ENCODE measurements at regions not wholly inside any gene's neighbourhood (a gene's known extent, or its start where the extent isn't known, plus 50 kb on each side); places are given as distances from the start of the nearest gene placed in this dataset.
"Not testable (repeated sequence)": the region's sequence is repeated elsewhere in the genome, so short reads cannot be mapped to it uniquely, and the experiment has no call there.

DNA sequence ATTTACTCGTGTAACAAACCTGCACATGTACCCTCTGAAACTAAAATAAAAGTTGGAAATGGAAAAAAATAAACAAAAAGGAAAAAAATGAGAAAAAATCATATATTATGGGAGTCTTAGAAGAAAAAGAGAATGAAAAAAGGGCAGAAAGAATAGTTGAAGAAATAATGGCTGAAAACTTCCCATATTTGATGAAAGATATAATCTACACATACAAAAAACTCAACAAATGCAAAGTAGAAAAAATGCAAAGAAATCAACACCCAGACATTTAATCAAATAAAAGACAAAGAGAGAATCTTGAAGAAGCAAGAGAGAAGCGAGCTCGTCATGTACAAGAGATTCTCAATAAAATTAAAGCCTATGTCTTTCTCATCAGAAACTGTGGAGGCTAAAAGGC lies 73.8 kb downstream of the SLC25A46 start:
- H3K27ac ChIP-seq = no peak overlapping the region
- no peak for TF ChIP-seq ZFX (IDR thresholded peaks at IDR 0.05)
- TF ChIP-seq, protein P1, sequence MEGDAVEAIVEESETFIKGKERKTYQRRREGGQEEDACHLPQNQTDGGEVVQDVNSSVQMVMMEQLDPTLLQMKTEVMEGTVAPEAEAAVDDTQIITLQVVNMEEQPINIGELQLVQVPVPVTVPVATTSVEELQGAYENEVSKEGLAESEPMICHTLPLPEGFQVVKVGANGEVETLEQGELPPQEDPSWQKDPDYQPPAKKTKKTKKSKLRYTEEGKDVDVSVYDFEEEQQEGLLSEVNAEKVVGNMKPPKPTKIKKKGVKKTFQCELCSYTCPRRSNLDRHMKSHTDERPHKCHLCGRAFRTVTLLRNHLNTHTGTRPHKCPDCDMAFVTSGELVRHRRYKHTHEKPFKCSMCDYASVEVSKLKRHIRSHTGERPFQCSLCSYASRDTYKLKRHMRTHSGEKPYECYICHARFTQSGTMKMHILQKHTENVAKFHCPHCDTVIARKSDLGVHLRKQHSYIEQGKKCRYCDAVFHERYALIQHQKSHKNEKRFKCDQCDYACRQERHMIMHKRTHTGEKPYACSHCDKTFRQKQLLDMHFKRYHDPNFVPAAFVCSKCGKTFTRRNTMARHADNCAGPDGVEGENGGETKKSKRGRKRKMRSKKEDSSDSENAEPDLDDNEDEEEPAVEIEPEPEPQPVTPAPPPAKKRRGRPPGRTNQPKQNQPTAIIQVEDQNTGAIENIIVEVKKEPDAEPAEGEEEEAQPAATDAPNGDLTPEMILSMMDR (conservative IDR thresholded peaks at IDR 0.05) = no peak

DNA sequence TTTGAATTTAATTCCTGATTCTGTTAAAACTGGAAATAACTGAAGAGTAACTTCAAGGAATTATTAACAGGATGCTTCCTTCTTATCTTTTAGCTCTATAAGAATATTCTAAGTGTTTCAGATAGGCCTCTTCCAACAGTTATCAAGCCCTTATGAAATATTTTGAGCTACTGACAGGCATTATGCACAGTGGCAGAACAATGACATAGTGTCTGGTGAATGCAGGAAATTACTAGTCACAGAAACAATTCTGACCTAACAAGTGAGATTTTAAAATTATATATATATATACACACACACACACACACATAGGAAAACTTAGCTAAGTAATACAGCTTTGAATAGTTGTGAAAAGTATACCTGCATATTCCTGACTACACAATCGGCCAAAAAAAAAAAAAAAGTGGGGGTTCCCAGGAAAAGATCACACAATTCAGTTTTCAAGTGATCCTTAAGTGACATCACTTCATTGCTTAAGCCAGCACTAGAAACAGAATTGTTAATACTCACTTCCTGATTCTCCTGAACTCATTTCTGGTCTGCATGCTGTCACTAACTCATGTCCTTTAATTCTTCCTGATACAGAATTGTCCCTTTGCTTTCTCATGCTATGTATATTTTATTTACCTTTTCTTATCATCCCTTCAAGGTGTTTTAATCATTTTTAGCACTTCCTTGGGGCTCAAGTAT lies 77.3 kb downstream of the SLC25A46 start:
- no peak overlapping the region for H3K27ac ChIP-seq
- TF ChIP-seq ZFX (IDR thresholded peaks at IDR 0.05) = no peak
- TF ChIP-seq, protein P1 (conservative IDR thresholded peaks at IDR 0.05) = no peak

DNA sequence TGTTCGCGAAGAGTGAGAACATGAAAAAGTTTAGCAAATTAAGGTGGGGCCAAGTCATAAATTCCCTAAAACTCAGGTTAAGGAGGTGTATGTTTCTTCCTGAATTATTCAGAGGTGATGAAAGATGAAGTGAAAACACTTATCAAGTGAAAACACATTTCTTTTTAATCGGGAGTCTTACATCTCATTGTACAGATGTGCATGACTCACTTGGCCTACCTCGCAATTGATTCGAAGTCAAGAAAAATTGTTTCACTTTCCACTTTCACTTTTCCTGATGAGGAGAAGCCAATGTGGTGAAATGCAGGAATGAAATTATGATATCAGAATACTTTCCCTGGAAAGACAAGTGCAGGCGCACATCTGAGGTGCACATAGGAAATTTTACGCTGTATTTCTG lies 78.7 kb downstream of the SLC25A46 start:
- TF ChIP-seq, protein P1 (conservative IDR thresholded peaks at IDR 0.05) = no peak
- no peak for TF ChIP-seq ZFX (IDR thresholded peaks at IDR 0.05)
- no peak overlapping the region for H3K27ac ChIP-seq

DNA sequence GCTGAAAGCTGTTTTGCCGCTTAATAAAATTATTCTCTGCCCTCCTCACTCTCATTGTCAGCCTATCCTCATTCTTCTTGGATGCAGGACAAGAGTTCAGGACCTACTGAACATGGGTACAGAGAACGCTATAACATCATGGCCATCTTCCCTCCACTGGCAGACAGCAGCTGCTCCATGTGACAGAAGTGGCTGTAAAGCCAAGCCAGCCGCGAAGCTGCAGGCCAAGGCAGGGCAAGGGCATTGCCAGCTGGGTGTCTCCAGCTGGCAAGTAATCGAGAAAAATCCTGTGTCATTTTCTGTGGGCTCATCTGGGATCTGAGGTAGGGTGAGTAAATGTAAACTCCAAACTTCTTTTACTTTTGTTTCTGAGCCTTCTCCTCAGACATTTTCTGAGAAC lies 84.8 kb downstream of the SLC25A46 start:
- TF ChIP-seq, protein P1 (conservative IDR thresholded peaks at IDR 0.05) = no peak
- TF ChIP-seq ZFX (IDR thresholded peaks at IDR 0.05) = no peak
- no peak overlapping the region for H3K27ac ChIP-seq

DNA sequence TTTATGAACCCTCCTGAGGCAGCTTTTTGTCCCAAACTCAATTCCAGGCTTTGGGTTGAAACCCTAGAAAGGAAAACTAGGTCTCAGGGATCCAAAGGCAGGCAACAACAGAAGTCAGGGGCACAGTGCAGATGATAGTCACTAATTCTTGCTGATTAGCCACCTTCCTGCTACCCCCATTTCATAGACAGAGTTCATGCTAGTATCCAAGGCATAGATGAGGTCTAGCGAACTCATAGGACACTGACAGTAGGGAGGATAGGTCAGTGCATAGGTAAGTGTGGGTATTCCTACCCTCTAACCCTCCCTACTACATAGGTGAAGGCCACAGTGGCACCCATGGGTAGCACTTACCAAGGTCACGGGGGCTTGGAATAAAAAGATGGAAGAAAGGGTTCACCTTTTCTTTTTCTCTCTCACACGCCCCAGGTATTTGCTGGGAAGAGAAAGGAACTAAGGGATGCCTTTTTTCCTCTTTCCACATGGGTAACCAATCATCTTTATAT lies 86.2 kb downstream of the SLC25A46 start:
- H3K27ac ChIP-seq = no peak overlapping the region
- no peak for TF ChIP-seq ZFX (IDR thresholded peaks at IDR 0.05)
- TF ChIP-seq, protein P1 (conservative IDR thresholded peaks at IDR 0.05) = no peak

DNA sequence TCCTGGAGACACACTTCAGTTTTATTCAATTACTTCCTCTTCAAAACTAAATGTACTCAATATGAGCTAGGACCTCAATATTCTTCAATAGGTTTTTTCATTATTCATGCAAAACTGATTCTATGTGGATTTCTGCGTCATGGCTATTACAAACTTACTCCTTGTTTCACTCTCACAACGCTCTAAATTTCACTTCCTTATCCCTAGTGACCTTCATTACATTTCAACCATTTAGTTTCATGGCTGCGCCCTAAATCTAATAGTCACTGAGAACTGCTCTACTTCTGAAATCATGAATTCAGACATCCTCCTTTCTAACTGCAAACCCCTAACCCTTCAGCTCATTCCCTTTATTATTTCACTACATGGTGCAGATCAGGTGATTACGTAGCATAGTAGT lies 93.9 kb downstream of the SLC25A46 start:
- TF ChIP-seq ZFX (IDR thresholded peaks at IDR 0.05) = no peak
- TF ChIP-seq, protein P1 (conservative IDR thresholded peaks at IDR 0.05) = no peak

DNA sequence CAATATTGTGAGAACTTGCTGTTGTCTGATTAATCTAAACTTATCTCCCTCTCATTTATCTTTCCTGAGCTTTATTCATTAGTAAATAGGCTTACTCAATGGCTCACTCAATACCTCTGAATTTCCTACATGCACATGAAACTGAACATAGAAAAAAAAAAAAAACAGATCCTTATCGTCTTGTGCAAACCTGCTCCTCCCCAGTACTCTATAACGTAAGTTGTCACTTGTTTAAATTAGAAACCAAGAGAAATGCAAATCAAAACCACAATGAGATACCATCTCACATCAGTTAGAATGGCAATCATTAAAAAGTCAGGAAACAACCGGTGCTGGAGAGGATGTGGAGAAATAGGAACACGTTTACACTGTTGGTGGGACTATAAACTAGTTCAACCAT lies 96.1 kb downstream of the SLC25A46 start:
- not testable (repeated sequence) for H3K27ac ChIP-seq

More for the DNA sequence above, 93.9 kb downstream of the SLC25A46 start:
- H3K27ac ChIP-seq = no peak overlapping the region

DNA sequence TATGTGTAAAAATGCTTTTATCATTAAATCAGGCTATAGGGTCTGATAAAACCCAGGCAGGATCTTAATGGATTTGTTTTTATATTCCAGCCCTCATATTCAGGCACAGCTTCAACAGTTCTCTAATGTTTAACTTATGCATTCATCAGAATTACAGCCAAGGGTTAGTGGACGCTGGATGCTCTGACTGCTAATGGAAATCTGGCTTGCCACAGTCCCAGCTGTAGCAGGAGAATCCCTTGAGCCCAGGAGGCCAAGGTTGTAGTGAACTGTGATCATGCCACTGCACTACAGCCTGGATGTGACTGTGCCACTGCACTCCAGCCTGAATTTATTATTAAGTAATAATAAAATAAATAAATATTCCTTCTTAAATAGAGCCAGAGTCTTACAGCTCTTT lies 98.0 kb downstream of the SLC25A46 start:
- TF ChIP-seq, protein P1 (conservative IDR thresholded peaks at IDR 0.05) = no peak
- TF ChIP-seq ZFX (IDR thresholded peaks at IDR 0.05) = no peak
- H3K27ac ChIP-seq = no peak overlapping the region

DNA sequence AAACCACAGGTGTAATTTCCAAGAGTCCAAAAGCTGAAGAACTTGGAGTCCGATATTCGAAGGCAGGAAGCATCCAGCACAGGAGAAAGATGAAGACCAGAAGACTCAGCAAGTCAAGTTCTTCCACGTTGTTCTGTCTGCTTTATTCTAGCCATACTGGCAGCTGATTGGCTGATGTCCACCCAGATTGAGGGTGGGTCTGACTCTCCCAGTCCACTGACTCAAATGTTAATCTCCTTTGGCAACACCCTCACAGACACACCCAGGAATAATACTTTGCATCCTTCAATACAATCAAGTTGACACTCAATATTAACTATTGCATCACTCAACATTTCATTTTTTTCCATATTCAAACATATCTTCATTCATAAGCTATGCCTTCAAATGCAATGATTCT lies 99.5 kb downstream of the SLC25A46 start:
- not testable (repeated sequence) for H3K27ac ChIP-seq

Data from C4-2B (cell line).